ENCODE measurements at regions not wholly inside any gene's neighbourhood (a gene's known extent, or its start where the extent isn't known, plus 50 kb on each side); places are given as distances from the start of the nearest gene placed in this dataset.
"Not testable (repeated sequence)": the region's sequence is repeated elsewhere in the genome, so short reads cannot be mapped to it uniquely, and the experiment has no call there.

- TF ChIP-seq CTCF, POLR2A, EP300 (IDR thresholded peaks at IDR 0.05): not testable (repeated sequence)
These were observed 126.9 kb upstream of the SMURF2 start for GRCh38 chr17:64789061-64789445.
